ENCODE measurements at regions not wholly inside any gene's neighbourhood (a gene's known extent, or its start where the extent isn't known, plus 50 kb on each side); places are given as distances from the start of the nearest gene placed in this dataset.

- CTCF ChIA-PET, result no interaction called here
- peaks cover 28% of the 10 kb centered on the region for H3K27me3 Mint-ChIP-seq
- H3K9me3 ChIP-seq (ENCODE audit: control insufficient read depth in 1 of 2, insufficient read depth in 1 of 2, low read length in 2 of 2), result no peaks in the 10 kb centered on the region
- no peak for TF ChIP-seq CTCF (IDR thresholded peaks at IDR 0.05)
- ATAC-seq (ENCODE audit: poor library complexity) (no peak), DNase-seq (no peak)
- no peaks in the 10 kb centered on the region for H3K36me3 ChIP-seq (ENCODE audit: insufficient read depth, low read length)
- intact Hi-C loops (cut with DNase I, micrococcal nuclease), result no loop called here
- H3K9me3 Mint-ChIP-seq, result no peaks in the 10 kb centered on the region
- H3K27ac ChIP-seq (ENCODE audit: low read depth in 1 of 2, low read length in 2 of 2), result no peak overlapping the region
- no peaks in the 10 kb centered on the region for H3K4me1 Mint-ChIP-seq (ENCODE audit: low read depth)
- H3K36me3 Mint-ChIP-seq (ENCODE audit: low read depth), result no peaks in the 10 kb centered on the region
- no peak overlapping the region for H3K4me3 Mint-ChIP-seq
- H3K27ac Mint-ChIP-seq, result no peak overlapping the region
- H3K4me1 ChIP-seq (ENCODE audit: insufficient read depth, low read length), result no peaks in the 10 kb centered on the region
- no peak overlapping the region for H3K4me3 ChIP-seq (ENCODE audit: low read length)
- POLR2A ChIA-PET, result no interaction called here
- peaks cover 0 to 2% of the 10 kb centered on the region in 2 experiments for H3K27me3 ChIP-seq (ENCODE audit: control insufficient read depth in 1 of 2, insufficient read depth in 2 of 2, low read length in 2 of 2)
Measured at GRCh38 chr2:118272391-118272790, 184.1 kb downstream of the INSIG2 start.

DNA sequence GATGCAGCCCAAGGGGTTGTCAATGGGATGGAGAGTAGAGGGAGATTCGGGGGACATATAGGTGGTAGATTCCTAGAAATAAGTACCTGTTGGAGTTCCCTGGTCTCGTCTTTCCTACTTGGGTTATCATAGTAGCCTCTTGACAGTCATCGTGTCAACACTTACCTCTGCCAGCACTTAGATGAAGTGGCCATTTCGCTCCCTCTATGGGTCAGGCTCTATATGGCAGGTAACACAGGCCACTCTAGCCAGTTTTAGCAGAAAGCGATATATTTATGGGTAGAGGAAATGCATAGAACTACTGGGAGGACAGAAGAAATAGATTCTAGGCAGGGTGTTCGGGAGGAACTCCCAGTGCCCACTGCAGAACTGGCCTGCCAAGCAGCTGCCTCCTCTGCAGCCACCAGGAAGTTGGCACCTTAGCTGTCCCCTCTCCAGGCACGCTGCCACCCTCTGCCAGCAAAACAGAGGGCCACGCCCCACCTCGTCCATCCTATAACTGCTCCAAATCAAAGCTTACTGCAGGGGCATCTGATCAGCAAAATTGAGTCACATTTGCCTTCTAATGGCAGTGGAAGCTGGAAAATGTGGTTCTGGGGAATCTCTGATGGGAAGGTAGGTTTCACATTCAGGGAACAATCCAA, 181.3 kb downstream of the INSIG2 start:
- no peaks in the 10 kb centered on the region for H3K9me3 ChIP-seq (ENCODE audit: control insufficient read depth in 1 of 2, insufficient read depth in 1 of 2, low read length in 2 of 2)
- POLR2A ChIA-PET, result no interaction called here
- H3K4me3 ChIP-seq (ENCODE audit: low read length), result no peak overlapping the region
- no peaks in the 10 kb centered on the region for H3K9me3 Mint-ChIP-seq
- H3K4me1 ChIP-seq (ENCODE audit: insufficient read depth, low read length), result no peaks in the 10 kb centered on the region
- CTCF ChIA-PET, result no interaction called here
- H3K27ac Mint-ChIP-seq, result no peak overlapping the region
- ATAC-seq (ENCODE audit: poor library complexity), result no peak
- intact Hi-C loops (cut with DNase I, micrococcal nuclease), result no loop called here
- H3K27ac ChIP-seq (ENCODE audit: low read depth in 1 of 2, low read length in 2 of 2), result no peak overlapping the region
- DNase-seq, result peak in 1 of 14 experiments; percentile 4
- no peak for TF ChIP-seq CTCF (IDR thresholded peaks at IDR 0.05)
- H3K4me3 Mint-ChIP-seq, result no peak overlapping the region
- H3K27me3 ChIP-seq (ENCODE audit: control insufficient read depth in 1 of 2, insufficient read depth in 2 of 2, low read length in 2 of 2), result peaks cover 0 to 2% of the 10 kb centered on the region in 2 experiments
- no peaks in the 10 kb centered on the region for H3K36me3 ChIP-seq (ENCODE audit: insufficient read depth, low read length)
- peaks cover 27% of the 10 kb centered on the region for H3K27me3 Mint-ChIP-seq
- H3K4me1 Mint-ChIP-seq (ENCODE audit: low read depth), result no peaks in the 10 kb centered on the region
- H3K36me3 Mint-ChIP-seq (ENCODE audit: low read depth), result no peaks in the 10 kb centered on the region

GRCh38 chr2:118268268-118268667, 180.0 kb downstream of the INSIG2 start:
- H3K4me3 Mint-ChIP-seq, result no peak overlapping the region
- Histone ChIP-seq H3K36me3 (ENCODE audit: insufficient read depth, low read length) (no peaks in the 10 kb centered on the region), H3K4me1 (ENCODE audit: insufficient read depth, low read length) (no peaks in the 10 kb centered on the region), H3K27me3 (ENCODE audit: control insufficient read depth in 1 of 2, insufficient read depth in 2 of 2, low read length in 2 of 2) (peaks cover 0 to 2% of the 10 kb centered on the region in 2 experiments), H3K9me3 (ENCODE audit: control insufficient read depth in 1 of 2, insufficient read depth in 1 of 2, low read length in 2 of 2) (no peaks in the 10 kb centered on the region), H3K27ac (ENCODE audit: low read depth in 1 of 2, low read length in 2 of 2) (no peak overlapping the region), H3K4me3 (ENCODE audit: low read length) (no peak overlapping the region)
- POLR2A ChIA-PET, result no interaction called here
- no peak overlapping the region for H3K27ac Mint-ChIP-seq
- ATAC-seq (ENCODE audit: poor library complexity), result no peak
- H3K36me3 Mint-ChIP-seq (ENCODE audit: low read depth), result no peaks in the 10 kb centered on the region
- H3K27me3 Mint-ChIP-seq, result peaks cover 26% of the 10 kb centered on the region
- intact Hi-C loops (cut with DNase I, micrococcal nuclease), result no loop called here
- no peaks in the 10 kb centered on the region for H3K9me3 Mint-ChIP-seq
- CTCF ChIA-PET, result no interaction called here
- TF ChIP-seq CTCF (IDR thresholded peaks at IDR 0.05), result no peak
- no peak for DNase-seq
- H3K4me1 Mint-ChIP-seq (ENCODE audit: low read depth), result no peaks in the 10 kb centered on the region
